Prostate gland (tissue), 2 donors: ENCODE measurements at regions not wholly inside any gene's neighbourhood (a gene's known extent, or its start where the extent isn't known, plus 50 kb on each side); places are given as distances from the start of the nearest gene placed in this dataset.

Experiments used
- CTCF ChIP-seq, 4 experiments: fragments of 200-600 bp in 2 of 4; fragments of 450-650 bp in 2 of 4; sonication (generic) in 2 of 4; IDR thresholded peaks; 1 replicate in 3 of 4; 2 replicates in 1 of 4; pipeline ENCODE4 v1.5.1; 2016 to 2019; ENCODE audit warnings: antibody characterized with exemption in 4 of 4, mild to moderate bottlenecking in 2 of 4, moderate library complexity in 2 of 4
- POLR2A ChIP-seq: fragments of 450-650 bp; IDR thresholded peaks from one replicate; pipeline ENCODE4 v1.6.1; 2016; ENCODE audit warnings: antibody characterized with exemption, mild to moderate bottlenecking
- POLR2AphosphoS5 ChIP-seq: sonication (generic); formaldehyde crosslinking; IDR thresholded peaks from one replicate; pipeline ENCODE4 v1.6.1; 2017; ENCODE audit warnings: antibody characterized with exemption

- TF ChIP-seq CTCF (IDR thresholded peaks at IDR 0.05) = no peak
- TF ChIP-seq POLR2A = no peak
- TF ChIP-seq POLR2AphosphoS5 = no peak
Measured at GRCh38 chr4:125428832-125429231, 114.1 kb downstream of the FAT4 start.
